PFSK-1 (cell line): ENCODE measurements at regions not wholly inside any gene's neighbourhood (a gene's known extent, or its start where the extent isn't known, plus 50 kb on each side); places are given as distances from the start of the nearest gene placed in this dataset.

ENCODE experiments used
- FOXP2 ChIP-seq: optimal IDR thresholded peaks from 2 replicates; pipeline ENCODE3; 2011; ENCODE audit warnings: borderline replicate concordance, control low read depth, inconsistent platforms; ENCODE audit not compliant: insufficient read depth; ENCODE audit errors: extremely low read length, extremely low read depth
- POLR2AphosphoS5 ChIP-seq: IDR thresholded peaks from 2 replicates; pipeline ENCODE4 v1.6.1; 2012; ENCODE audit warnings: low read depth, mild to moderate bottlenecking, control low read depth, low read length, moderate library complexity
- SIN3A ChIP-seq: IDR thresholded peaks from 2 replicates; pipeline ENCODE4 v1.6.1; 2012; ENCODE audit warnings: mild to moderate bottlenecking, low read length, moderate library complexity, borderline replicate concordance; ENCODE audit not compliant: insufficient read depth
- TAF1 ChIP-seq: IDR thresholded peaks from 2 replicates; pipeline ENCODE4 v1.6.1; 2012; ENCODE audit warnings: low read length, control low read depth, borderline replicate concordance; ENCODE audit not compliant: insufficient read depth
- TF ChIP-seq, protein P1 (sequence below), 2 experiments: IDR thresholded peaks; 2 replicates each; pipeline versions ENCODE4 v1.6.1 to v1.8.0; 2011 to 2012; ENCODE audit warnings: low read depth in 2 of 2, low read length in 2 of 2, control low read depth in 1 of 2, inconsistent platforms in 1 of 2, mild to moderate bottlenecking in 1 of 2, moderate library complexity in 1 of 2; ENCODE audit not compliant: insufficient read depth in 1 of 2

DNA sequence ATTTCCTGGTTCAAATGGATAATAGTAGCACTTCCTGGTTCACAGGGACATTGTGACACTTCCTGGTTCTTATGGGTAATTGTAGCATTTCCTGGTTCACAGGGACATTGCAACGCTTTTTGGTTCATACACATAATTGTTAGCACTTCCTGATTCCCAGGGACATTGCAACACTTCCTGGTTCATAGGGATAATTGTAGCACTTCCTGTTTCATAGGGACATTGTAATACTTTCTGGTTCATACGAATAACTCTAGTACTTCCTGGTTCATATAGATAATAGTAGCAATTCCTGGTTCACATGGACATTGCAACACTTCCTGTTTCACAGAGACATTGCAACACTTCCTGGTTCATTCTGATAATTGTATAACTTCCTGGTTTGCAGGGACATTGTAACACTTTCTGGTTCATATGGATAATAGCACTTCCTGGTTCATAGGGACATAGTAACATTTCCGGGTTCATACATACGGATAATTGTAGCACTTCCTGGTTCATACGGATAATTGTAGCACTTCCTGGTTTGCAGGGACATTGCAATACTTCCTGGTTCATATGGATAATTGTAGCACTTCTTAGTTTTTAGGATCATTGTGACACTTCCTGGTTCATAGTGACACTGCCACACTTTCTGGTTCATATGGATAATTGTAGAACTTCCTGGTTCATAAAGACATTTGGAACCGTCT is 61.6 kb upstream of the CD99 start:
- TF ChIP-seq TAF1: no peak
- no peak for TF ChIP-seq POLR2AphosphoS5
- TF ChIP-seq SIN3A: no peak
- TF ChIP-seq, protein P1, sequence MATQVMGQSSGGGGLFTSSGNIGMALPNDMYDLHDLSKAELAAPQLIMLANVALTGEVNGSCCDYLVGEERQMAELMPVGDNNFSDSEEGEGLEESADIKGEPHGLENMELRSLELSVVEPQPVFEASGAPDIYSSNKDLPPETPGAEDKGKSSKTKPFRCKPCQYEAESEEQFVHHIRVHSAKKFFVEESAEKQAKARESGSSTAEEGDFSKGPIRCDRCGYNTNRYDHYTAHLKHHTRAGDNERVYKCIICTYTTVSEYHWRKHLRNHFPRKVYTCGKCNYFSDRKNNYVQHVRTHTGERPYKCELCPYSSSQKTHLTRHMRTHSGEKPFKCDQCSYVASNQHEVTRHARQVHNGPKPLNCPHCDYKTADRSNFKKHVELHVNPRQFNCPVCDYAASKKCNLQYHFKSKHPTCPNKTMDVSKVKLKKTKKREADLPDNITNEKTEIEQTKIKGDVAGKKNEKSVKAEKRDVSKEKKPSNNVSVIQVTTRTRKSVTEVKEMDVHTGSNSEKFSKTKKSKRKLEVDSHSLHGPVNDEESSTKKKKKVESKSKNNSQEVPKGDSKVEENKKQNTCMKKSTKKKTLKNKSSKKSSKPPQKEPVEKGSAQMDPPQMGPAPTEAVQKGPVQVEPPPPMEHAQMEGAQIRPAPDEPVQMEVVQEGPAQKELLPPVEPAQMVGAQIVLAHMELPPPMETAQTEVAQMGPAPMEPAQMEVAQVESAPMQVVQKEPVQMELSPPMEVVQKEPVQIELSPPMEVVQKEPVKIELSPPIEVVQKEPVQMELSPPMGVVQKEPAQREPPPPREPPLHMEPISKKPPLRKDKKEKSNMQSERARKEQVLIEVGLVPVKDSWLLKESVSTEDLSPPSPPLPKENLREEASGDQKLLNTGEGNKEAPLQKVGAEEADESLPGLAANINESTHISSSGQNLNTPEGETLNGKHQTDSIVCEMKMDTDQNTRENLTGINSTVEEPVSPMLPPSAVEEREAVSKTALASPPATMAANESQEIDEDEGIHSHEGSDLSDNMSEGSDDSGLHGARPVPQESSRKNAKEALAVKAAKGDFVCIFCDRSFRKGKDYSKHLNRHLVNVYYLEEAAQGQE (IDR thresholded peaks at IDR 0.05; ENCODE audit: insufficient read depth in 1 of 2, low read depth in 2 of 2, low read length in 2 of 2): no peak
- no peak for TF ChIP-seq FOXP2
